ENCODE measurements at regions not wholly inside any gene's neighbourhood (a gene's known extent, or its start where the extent isn't known, plus 50 kb on each side); places are given as distances from the start of the nearest gene placed in this dataset.
A peak's percentile ranks its signal among the peaks of the same experiment; 100 is the strongest.

DNA sequence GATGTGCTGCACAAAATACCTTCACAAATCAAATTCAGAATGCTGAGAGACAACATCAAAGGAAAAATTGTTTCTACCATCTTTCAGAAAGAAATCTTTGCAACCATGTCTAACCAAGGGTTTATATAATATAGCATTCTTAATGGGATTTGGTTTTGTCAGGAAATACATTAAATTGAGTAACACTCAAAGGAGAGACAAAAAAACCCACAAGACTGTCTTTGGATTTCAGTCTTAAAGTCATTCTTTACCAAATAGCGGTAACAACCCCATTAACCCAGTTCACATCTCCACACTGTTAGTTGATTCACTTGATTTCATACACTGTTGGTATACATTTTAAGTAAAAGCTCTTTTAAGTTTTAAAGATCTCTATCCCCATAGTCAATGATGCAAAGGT, 145.7 kb upstream of the EDNRA start:
- Histone ChIP-seq H3K36me3 (no peaks in the 10 kb centered on the region), H3K4me1 (peaks cover 0 to 8% (median under 1%) of the 10 kb centered on the region in 4 donors), H3K9me3 (no peaks in the 10 kb centered on the region), H3K27me3 (no peaks in the 10 kb centered on the region), H3K27ac (no peak overlapping the region), H3K4me3 (no peak overlapping the region)
- 90 to 100% (median 97%) methylated on average over 1 of the region's 1 CpG for WGBS, 5 donors
- TF ChIP-seq EP300 (IDR thresholded peaks at IDR 0.05): no peak
- TF ChIP-seq, protein P1, sequence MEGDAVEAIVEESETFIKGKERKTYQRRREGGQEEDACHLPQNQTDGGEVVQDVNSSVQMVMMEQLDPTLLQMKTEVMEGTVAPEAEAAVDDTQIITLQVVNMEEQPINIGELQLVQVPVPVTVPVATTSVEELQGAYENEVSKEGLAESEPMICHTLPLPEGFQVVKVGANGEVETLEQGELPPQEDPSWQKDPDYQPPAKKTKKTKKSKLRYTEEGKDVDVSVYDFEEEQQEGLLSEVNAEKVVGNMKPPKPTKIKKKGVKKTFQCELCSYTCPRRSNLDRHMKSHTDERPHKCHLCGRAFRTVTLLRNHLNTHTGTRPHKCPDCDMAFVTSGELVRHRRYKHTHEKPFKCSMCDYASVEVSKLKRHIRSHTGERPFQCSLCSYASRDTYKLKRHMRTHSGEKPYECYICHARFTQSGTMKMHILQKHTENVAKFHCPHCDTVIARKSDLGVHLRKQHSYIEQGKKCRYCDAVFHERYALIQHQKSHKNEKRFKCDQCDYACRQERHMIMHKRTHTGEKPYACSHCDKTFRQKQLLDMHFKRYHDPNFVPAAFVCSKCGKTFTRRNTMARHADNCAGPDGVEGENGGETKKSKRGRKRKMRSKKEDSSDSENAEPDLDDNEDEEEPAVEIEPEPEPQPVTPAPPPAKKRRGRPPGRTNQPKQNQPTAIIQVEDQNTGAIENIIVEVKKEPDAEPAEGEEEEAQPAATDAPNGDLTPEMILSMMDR (IDR thresholded peaks at IDR 0.05): no peak
- TF ChIP-seq POLR2A (IDR thresholded peaks at IDR 0.05): no peak
- TF ChIP-seq POLR2AphosphoS5 (IDR thresholded peaks at IDR 0.05): no peak
- intact Hi-C loops (cut with DNase I; ENCODE audit: low total_unique reads): no loop called here
- DNase-seq: no peak

DNA sequence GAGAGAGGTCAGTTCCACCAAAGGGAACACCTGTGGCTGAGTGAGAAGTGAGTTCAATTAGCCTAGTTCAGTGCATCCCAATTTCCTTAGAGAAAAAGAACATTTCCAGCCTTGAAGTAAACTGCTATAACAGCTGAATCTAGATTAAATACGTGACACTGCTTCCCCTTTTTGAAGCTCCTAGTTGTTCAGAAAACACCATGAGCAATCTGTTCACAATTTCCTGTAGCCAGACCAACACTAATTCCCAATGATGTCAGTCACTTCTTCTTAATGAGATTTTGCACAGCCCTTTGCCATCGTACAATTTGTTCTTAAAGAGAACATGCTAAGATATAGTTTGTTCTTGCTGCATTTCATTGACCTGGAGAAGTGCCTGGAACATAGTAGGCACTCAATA, 144.6 kb upstream of the EDNRA start:
- TF ChIP-seq EP300 (IDR thresholded peaks at IDR 0.05) (no peak), POLR2A (IDR thresholded peaks at IDR 0.05) (no peak), POLR2AphosphoS5 (IDR thresholded peaks at IDR 0.05) (no peak)
- TF ChIP-seq, protein P1 (IDR thresholded peaks at IDR 0.05): no peak
- Histone ChIP-seq H3K4me3 (no peak overlapping the region), H3K27ac (no peak overlapping the region), H3K9me3 (no peaks in the 10 kb centered on the region), H3K36me3 (no peaks in the 10 kb centered on the region), H3K4me1 (peaks cover 0 to 16% (median 4%) of the 10 kb centered on the region in 4 donors), H3K27me3 (no peaks in the 10 kb centered on the region)
- no peak for DNase-seq
- 63 to 78% (median 72%) methylated on average over 2 of the region's 2 CpGs for WGBS, 5 donors
- intact Hi-C loops (cut with DNase I; ENCODE audit: low total_unique reads): no loop called here

DNA sequence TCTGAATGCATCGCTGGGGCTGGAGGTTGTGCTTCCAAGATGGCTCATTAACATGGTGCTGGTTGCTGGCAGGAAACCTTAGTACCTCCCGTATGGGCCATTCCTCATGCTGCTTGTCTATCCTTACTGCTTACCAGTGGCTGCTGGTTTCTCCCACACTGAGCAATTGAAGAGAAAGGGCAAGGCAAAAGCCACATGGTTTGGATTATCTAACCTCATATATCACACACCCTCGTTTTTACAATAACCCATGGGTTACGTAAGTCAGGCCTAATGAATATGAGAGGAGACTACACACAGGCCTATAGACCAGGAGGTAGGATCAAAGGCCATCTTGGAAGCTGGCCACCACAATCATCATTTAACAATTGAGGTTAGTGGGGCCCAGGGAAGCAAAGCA, 141.8 kb upstream of the EDNRA start:
- TF ChIP-seq, protein P1 (IDR thresholded peaks at IDR 0.05): no peak
- no peaks in the 10 kb centered on the region for H3K9me3 ChIP-seq
- intact Hi-C loops (cut with DNase I; ENCODE audit: low total_unique reads): no loop called here
- H3K4me3 ChIP-seq: no peak overlapping the region
- H3K27me3 ChIP-seq: no peaks in the 10 kb centered on the region
- peaks cover 0 to 16% (median 4%) of the 10 kb centered on the region in 4 donors for H3K4me1 ChIP-seq
- DNase-seq: no peak
- WGBS, 5 donors: 65 to 85% (median 80%) methylated on average over 4 of the region's 4 CpGs
- no peaks in the 10 kb centered on the region for H3K36me3 ChIP-seq
- H3K27ac ChIP-seq: no peak overlapping the region

DNA sequence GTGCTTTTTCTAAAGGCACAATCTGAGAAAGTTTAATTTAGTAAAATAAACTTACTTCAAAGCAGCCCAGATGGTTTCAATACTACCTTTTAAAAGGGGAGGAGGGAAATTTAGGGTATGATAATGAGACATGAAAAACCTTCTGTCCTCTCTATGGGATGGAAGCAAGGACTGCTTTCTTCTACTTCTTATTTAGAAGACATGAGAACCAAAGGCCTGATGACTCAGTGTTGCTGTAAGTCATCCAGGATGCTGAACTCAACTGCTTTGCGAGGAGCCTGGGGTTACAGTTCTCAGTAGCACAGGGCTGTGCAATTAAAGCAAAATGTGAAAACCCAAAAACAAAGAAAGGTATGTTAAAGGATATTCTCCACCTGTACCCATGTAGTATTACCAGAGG, 140.8 kb upstream of the EDNRA start:
- H3K4me1 ChIP-seq: peaks cover 0 to 10% (median 4%) of the 10 kb centered on the region in 4 donors
- no peaks in the 10 kb centered on the region for H3K9me3 ChIP-seq
- TF ChIP-seq, protein P1 (IDR thresholded peaks at IDR 0.05): no peak
- DNase-seq: no peak
- no peak overlapping the region for H3K4me3 ChIP-seq
- H3K27ac ChIP-seq: peak overlapping the region in 2 of 5 donors; percentile 19 to 61
- intact Hi-C loops (cut with DNase I; ENCODE audit: low total_unique reads): no loop called here
- no peaks in the 10 kb centered on the region for H3K27me3 ChIP-seq
- no peaks in the 10 kb centered on the region for H3K36me3 ChIP-seq
- 38 to 79% (median 57%) methylated on average over 1 of the region's 1 CpG for WGBS, 5 donors
